ENCODE measurements at regions not wholly inside any gene's neighbourhood (a gene's known extent, or its start where the extent isn't known, plus 50 kb on each side); places are given as distances from the start of the nearest gene placed in this dataset.
A peak's percentile ranks its signal among the peaks of the same experiment; 100 is the strongest.

DNA sequence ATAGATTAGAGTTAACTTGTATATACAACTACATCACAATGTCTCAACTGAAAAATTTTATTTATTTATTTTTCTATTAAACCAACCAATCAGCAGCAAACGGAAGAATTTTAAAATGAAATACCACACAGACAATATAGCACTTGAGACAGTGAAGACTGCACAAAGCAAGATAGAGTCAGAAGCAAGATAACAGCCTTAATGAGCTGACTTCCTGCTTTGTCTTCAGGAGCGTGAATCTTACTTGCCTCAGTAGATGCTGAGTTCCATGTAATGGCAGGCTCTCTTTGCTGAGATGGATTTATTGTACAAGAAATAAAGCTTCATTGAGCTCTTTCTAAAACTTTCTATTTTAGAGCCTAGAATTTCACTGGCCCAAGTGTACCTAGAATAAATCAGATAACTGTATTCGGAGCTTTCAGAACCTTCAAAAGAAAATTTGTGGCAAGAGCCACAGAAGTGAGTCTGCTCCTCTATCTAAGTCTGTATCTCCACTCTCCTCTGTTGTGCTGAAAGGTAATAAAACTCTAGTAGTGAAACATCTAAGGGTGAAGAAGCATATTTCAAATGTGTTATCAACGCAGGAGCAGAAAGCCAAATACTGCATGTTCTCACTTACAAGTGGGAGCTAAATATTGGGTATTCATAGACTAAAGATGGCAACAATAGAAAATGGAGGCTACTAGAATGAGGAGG, 83.3 kb upstream of the ANKRD55 start:
- H3K4me3 ChIP-seq (ENCODE audit: low read depth, low read length): no peak overlapping the region
- TF ChIP-seq CTCF (IDR thresholded peaks at IDR 0.05; ENCODE audit: borderline replicate concordance, insufficient read depth, low read depth, low read length): no peak

DNA sequence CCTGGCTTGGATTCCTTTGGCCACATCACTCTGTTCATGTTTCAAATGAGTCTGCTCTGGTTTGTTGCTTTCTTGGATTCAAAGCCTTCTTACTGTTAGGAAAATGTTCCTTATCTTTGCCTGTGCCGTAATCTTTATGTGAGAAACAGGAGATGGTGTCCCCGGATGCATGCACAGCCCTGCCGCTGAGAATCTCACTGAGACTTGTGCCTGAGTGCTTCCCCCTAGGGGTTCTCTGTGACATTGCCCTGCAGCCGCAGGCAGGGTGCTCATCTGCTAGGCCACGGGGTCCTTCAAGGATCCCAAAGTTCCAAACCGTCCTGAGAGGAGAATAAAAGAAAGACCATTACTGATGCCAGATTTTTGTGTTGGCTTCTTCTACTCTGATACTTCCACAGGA, 81.4 kb upstream of the ANKRD55 start:
- no peak overlapping the region for H3K4me3 ChIP-seq (ENCODE audit: low read depth, low read length)
- peak; percentile 87 for TF ChIP-seq CTCF (IDR thresholded peaks at IDR 0.05; ENCODE audit: borderline replicate concordance, insufficient read depth, low read depth, low read length)

DNA sequence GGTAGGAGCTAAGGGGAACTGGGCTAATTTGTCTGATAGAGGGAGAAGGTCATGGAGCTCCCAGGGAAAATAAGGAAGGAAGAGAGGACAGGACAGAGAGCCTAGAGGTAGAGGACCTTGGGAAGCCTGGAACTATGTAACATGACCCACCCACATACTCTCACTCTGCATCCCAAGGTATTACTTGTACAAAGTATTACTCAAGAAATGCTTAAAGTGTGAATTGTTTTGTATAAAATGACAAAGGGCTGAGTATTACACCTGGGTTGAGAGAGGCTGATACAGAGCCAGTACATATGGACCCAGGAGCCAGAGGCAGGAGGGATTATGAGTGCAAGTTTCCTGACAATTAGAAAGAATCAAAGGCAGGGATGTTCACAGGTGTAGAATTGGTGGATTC, 80.5 kb upstream of the ANKRD55 start:
- no peak overlapping the region for H3K4me3 ChIP-seq (ENCODE audit: low read depth, low read length)
- no peak for TF ChIP-seq CTCF (IDR thresholded peaks at IDR 0.05; ENCODE audit: borderline replicate concordance, insufficient read depth, low read depth, low read length)

- TF ChIP-seq CTCF (IDR thresholded peaks at IDR 0.05; ENCODE audit: borderline replicate concordance, insufficient read depth, low read depth, low read length): no peak
Measured at GRCh38 chr5:56313004-56313531, 79.9 kb upstream of the ANKRD55 start.

GRCh38 chr5:56311306-56311905, 78.3 kb upstream of the ANKRD55 start:
- TF ChIP-seq CTCF (IDR thresholded peaks at IDR 0.05; ENCODE audit: borderline replicate concordance, insufficient read depth, low read depth, low read length): no peak
- no peak overlapping the region for H3K4me3 ChIP-seq (ENCODE audit: low read depth, low read length)

More at GRCh38 chr5:56313004-56313531, 79.9 kb upstream of the ANKRD55 start:
- no peak overlapping the region for H3K4me3 ChIP-seq (ENCODE audit: low read depth, low read length)

- TF ChIP-seq CTCF (IDR thresholded peaks at IDR 0.05; ENCODE audit: borderline replicate concordance, insufficient read depth, low read depth, low read length): no peak
- no peak overlapping the region for H3K4me3 ChIP-seq (ENCODE audit: low read depth, low read length)
Measured at GRCh38 chr5:56310711-56311204, 77.6 kb upstream of the ANKRD55 start.

Measured in GM12875 (cell line).